Esophagus squamous epithelium (tissue), 4 donors: ENCODE measurements at regions not wholly inside any gene's neighbourhood (a gene's known extent, or its start where the extent isn't known, plus 50 kb on each side); places are given as distances from the start of the nearest gene placed in this dataset.

Experiments
- CTCF ChIP-seq, 6 experiments: fragments of 450-650 bp in 4 of 6; fragments of 200-600 bp in 2 of 6; sonication (generic) in 2 of 6; IDR thresholded peaks; one replicate each; pipeline ENCODE4 v1.5.1; 2016 to 2019; ENCODE audit warnings: antibody characterized with exemption in 6 of 6, mild to moderate bottlenecking in 4 of 6, moderate library complexity in 4 of 6
- POLR2A ChIP-seq, 4 donors: fragments of 450-650 bp; IDR thresholded peaks; one replicate each; pipeline ENCODE4 v1.6.1; 2017; ENCODE audit warnings: antibody characterized with exemption in 4 of 4, mild to moderate bottlenecking in 4 of 4, moderate library complexity in 3 of 4

- TF ChIP-seq CTCF (IDR thresholded peaks at IDR 0.05) (no peak), POLR2A (IDR thresholded peaks at IDR 0.05) (no peak)
Observed at GRCh38 chr14:28701733-28702132, 64.9 kb upstream of the FOXG1 start.
